HG03521 (cell line): ENCODE measurements at regions not wholly inside any gene's neighbourhood (a gene's known extent, or its start where the extent isn't known, plus 50 kb on each side); places are given as distances from the start of the nearest gene placed in this dataset.

ENCODE experiments used
- ATAC-seq: cut with Tn5 transposase; IDR thresholded peaks from one replicate; pipeline ENCODE4 v1.9.1; 2021; ENCODE audit warnings: mild to moderate bottlenecking, moderate library complexity; ENCODE audit not compliant: unreplicated experiment

DNA sequence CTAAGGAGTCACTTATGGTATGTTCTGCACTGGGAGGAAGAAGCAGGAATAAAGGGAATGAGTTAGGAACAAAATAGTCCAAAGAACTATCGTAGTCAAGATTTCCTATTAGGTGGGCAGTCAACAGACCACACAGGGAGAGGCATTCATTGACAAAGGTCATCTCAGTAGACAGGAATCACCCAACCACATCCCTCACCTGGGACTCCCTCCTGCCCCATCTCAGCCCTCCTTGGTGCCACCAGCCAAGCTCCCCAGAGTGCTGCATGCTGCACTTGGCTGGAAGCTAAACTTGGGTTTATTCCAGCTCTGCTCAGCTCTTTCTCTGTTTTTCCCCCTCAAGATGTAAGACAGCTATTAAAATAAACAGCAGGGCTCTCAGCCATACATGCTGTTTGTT, 72.3 kb upstream of the CTNNB1 start:
- ATAC-seq = no peak

DNA sequence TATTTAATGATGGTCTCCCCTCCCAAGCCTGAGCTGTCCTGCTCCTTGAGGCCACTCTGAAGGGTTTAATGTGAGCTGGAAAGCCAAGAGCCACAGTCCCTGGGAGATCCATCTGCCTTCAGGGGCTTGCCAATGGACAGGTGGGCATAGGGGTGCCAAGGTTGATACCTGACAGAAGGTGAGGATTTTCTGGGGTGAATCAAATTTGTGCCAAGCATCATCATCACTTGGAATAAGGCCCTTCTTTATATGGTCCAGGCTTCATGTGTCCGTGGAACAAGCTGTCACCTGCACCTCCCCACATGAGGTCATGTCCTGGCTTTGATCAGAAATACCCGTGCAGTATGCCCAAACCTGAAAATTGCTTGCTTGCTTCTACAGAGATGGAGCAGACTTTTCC, 71.9 kb upstream of the CTNNB1 start:
- no peak for ATAC-seq

DNA sequence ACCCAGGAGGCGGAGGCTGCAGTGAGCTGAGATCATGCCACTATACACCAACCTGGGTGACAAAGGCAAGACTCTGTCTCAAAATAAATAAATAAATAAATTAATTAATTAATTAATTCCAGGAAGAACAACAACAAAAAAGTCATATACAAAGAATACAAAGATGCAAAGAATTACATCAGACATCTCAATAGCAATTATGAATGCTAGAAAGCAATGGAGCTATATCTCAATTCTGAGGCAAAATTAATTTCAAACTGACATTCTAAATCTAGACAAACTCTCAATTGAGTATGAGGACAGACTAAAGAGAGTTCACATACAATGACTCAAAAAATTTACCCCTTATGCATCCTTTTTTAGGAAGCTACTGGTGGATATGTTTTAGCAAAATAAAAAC, 69.6 kb upstream of the CTNNB1 start:
- ATAC-seq = no peak

DNA sequence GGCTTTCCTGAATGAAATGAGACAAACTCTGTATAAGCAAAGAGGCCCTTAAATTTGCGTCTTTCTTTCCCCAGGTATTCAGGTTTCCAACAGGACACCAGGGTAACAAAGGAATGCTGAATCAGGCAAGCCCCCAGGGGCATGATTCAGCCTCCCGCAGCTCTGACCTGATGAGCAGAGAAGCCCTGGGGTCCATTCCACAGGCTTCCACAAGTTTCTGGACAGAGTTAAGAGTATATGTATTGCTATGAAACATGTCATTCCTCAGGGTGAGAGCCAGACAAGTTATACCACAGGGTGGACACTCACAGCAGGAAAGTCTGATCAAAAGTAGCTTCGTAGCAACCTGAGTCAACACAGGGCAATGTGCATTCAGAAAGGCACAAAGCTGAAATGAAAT, 68.1 kb upstream of the CTNNB1 start:
- no peak for ATAC-seq

DNA sequence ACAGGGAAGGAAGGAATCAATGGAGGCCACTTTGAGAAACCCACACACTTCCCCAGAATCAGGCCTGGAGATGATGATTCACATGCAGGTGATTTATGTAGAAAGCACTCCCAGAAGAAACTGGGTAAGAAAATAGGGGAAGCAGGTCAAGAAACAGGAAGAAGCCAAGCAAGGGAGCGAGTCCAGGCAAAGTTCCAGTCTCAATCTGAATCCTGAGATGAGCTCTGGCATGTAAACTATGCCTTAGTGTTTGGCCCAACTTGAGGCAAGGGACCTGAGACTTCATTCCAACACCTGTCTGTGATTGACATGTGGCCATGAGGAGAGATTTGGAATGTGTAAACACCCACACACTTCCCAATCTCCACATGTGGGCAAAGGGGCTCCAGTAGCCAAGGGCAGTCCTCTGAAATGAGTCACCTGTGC, 61.6 kb upstream of the CTNNB1 start:
- ATAC-seq = no peak

DNA sequence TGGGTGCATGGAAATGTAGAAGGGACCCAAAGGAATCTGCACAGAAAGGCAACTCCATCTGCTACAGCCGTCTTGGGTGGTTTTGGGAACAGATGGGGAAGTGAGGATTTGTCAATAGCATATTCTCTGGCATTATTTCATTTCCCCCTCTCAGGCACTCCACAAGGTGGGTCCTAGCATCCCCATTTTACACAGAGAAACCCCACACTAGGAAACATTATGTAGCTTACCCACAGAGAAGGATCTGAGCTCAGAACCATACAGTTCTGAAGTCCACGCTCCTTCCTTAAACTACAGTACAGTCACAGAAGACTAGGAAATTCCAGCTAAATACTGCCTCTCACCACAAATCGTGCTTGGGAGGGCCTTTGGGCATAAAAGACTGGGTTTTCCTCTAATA, 61.2 kb upstream of the CTNNB1 start:
- no peak for ATAC-seq

DNA sequence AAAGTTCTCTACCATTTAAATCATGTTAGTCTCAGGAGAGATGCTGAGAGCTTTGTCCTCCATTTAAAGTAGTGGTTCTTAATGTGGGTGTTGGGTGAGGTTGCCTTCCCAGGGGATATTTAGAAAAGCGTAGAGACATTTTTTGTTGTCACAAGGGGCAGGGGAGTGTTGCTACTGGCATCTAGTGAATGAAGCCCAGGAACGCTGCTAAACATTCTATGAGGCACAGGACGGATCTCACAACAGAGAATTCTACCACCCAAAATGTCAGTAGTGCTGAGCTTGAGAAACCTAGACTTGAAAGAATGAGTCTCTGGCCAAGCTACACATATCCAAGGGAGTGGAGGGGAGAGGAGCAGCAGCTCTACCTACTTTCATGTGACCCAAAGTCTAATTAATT, 60.7 kb upstream of the CTNNB1 start:
- ATAC-seq = no peak

DNA sequence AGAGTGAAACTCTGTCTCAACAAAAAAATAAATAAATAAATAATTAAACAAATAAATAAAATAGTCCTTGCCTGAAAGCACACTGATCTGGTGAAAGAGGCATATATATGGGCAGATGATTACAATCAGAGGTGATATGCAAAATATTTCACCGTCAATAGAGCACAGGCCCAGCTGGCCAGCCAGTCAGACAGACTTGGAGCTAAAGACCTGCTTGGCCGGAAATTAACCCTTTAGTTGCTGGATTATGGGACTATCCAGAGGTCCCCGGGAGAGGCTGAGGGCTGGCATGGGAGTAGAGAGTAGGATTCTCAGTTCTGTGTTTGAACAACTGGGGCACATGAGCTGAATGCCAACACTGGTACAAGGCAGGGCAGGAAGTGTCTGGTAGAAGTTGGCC, 59.1 kb upstream of the CTNNB1 start:
- no peak for ATAC-seq

DNA sequence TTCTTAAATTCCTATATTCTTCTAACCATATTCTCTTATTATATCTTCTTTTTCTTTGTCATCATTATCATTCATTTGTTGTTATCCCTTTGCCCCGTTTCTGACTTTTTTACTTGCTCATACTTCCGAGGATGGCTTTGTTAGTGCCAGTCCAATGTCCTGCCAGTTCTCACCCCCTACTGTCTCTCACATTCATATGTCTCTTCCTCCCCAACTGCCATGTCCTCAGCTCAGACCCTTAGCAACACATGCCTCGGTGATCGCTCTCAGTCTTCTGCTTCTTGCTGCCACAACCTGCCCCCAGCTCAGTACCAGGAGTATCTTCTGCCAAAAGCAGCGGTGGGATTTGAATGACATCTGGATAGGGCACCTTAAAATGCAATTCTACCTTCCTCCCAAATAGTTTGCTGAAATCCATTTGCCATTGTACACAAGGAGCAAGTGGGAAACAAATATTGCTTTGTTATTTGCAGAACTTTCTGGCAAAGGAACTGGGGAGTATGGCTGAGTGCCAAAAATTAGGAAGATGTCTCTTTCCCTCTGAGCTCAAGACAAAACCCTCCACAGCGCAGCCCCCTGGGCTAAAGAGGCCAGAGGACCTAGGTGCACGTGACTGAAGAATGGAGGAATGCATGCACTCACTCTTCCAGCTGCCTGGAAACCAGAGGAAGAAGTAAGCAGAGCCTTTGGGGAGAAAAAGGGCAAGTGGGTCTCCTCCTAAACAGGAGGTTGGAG, 57.7 kb upstream of the CTNNB1 start:
- no peak for ATAC-seq

DNA sequence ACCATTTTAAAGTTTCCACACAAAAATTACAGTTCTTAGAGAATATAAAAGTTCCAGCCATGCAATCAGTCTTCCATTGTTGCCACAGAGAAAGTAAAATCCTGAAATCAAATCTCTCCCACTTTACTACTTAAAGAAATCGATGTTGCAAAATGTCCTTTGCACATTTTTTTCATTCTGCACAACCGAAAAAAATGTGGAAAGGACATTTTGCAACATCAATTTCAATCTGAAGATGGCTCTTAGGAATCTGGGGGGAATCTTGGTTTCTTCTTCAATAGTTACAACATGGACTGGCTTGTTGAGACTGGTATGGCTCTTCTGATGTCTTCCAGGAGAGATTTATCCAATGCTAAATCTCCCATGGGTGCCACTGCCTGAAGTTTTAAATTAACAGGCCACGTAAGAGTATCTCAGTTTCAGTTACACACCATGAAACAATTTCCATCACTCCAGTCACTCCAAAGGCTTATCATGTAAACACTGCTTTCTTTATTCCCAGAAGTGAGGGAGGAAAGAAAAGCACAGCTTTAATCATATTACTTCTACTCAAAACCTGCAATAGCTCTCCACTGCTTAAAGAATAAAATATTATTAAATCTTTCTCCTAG, 55.8 kb upstream of the CTNNB1 start:
- ATAC-seq = no peak

DNA sequence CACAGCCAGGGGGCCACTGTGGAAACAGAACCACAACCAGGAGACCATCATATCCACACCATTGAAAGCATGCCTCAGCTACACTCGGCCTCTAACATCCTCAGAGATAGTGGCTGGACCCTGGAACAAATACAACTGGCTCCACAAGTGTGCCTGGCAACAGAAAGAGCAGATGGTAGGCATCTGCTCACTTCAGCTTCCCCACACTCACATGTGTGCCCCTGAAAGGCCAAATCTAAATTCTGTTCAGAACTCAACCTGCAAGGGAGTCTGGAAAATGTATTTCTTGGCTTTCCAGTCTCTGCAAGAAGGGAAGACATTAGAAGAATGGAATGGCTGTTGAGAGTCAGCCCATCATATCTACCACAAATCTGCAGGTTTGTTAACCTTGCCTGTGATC, 54.7 kb upstream of the CTNNB1 start:
- ATAC-seq = no peak

DNA sequence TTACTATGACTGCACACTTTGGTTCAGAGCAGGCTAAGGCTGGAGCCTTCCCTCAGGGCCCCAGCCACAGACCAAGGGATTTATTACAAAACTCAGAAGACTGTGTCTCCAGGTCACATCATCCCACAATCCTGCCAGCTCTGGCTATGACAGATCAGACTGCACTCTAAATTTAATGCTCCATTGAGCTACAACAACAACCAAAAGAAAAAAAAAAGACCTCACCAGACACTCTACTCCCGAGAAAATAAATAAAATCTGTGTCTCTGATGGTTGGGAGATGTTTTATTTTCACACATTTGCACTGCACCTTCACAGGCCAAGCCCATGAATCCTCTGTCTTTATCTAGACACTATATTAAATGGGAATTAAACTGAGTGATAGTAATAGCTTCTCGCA, 50.8 kb upstream of the CTNNB1 start:
- no peak for ATAC-seq

DNA sequence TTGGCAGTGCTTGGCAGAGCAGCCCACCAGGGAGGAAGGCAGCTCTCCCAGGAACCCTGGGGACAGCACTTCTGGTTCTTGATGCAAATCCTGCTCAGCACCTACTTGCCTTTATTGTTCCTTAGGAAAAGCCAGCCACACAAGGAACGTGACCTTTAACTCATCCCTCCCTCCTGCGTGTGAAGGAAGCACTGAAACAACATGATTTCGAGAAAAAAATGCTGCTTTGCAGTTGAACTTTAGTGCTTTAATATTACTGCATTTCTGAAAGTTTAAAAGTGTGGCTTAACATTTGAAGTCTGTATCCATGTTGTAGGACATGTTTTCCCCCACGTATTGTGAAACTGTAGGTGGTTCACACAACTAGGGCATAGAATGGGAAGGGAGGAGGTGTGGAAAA, 50.4 kb upstream of the CTNNB1 start:
- no peak for ATAC-seq
